ENCODE measurements at regions not wholly inside any gene's neighbourhood (a gene's known extent, or its start where the extent isn't known, plus 50 kb on each side); places are given as distances from the start of the nearest gene placed in this dataset.

- TF ChIP-seq CTCF (IDR thresholded peaks at IDR 0.05 in 2 of 3, conservative IDR thresholded peaks at IDR 0.05 in 1 of 3; ENCODE audit: borderline replicate concordance in 1 of 3, insufficient read depth in 1 of 3, low read depth in 2 of 3, low read length in 2 of 3), result no peak
- no peak for TF ChIP-seq POLR2A (IDR thresholded peaks at IDR 0.05; ENCODE audit: borderline replicate concordance, extremely low read depth, insufficient read depth, insufficient read length)
- no peak for TF ChIP-seq ELF1 (IDR thresholded peaks at IDR 0.05; ENCODE audit: borderline replicate concordance, low read depth)
- no peak for TF ChIP-seq EZH2 (IDR thresholded peaks at IDR 0.05)
- no peak for TF ChIP-seq POLR2AphosphoS5 (IDR thresholded peaks at IDR 0.05; ENCODE audit: low read depth, low read length)
These were observed 133.4 kb upstream of the TACR3 start for GRCh38 chr4:103853146-103853545.
